Neural cell (in vitro differentiated cells): ENCODE measurements at regions not wholly inside any gene's neighbourhood (a gene's known extent, or its start where the extent isn't known, plus 50 kb on each side); places are given as distances from the start of the nearest gene placed in this dataset.
"Not testable (repeated sequence)": the region's sequence is repeated elsewhere in the genome, so short reads cannot be mapped to it uniquely, and the experiment has no call there.

Experiments
- H2AFZ ChIP-seq: fragments of 200-600, 300-800 bp; sonication (generic), shearing (Covaris generic); 2 replicates; pipeline ENCODE4 v1.6.0; 2014; ENCODE audit warnings: low read depth, mild to moderate bottlenecking, antibody characterized with exemption, low read length, moderate library complexity
- H3F3A ChIP-seq: fragments of 200-600 bp; shearing (Covaris generic); 2 replicates; pipeline ENCODE4 v1.6.1; 2016; ENCODE audit warnings: mild to moderate bottlenecking, moderate library complexity, mixed read lengths, antibody characterized with exemption, low read length; ENCODE audit not compliant: insufficient read depth, poor library complexity, severe bottlenecking
- H3K27ac ChIP-seq: fragments of 200-600, 300-800 bp; sonication (generic), shearing (Covaris generic); 2 replicates; pipeline ENCODE4 v1.5.1; 2014; ENCODE audit warnings: mild to moderate bottlenecking, low read length, moderate library complexity
- H3K27me3 ChIP-seq: fragments of 300-800, 200-600 bp; sonication (generic), shearing (Covaris generic); 2 replicates; pipeline ENCODE4 v1.6.0; 2014; ENCODE audit warnings: mild to moderate bottlenecking, low read depth, low read length, moderate library complexity; ENCODE audit not compliant: insufficient read depth
- H3K36me3 ChIP-seq: fragments of 300-800, 200-600 bp; sonication (generic), shearing (Covaris generic); 2 replicates; pipeline ENCODE4 v1.5.1; 2014; ENCODE audit warnings: mild to moderate bottlenecking, antibody characterized with exemption, low read length, moderate library complexity; ENCODE audit not compliant: insufficient read depth
- H3K4me2 ChIP-seq: fragments of 300-800, 200-600 bp; sonication (generic), shearing (Covaris generic); 2 replicates; pipeline ENCODE4 v1.6.0; 2014; ENCODE audit warnings: mild to moderate bottlenecking, low read length
- H3K4me3 ChIP-seq: fragments of 300-800, 200-600 bp; sonication (generic), shearing (Covaris generic); 2 replicates; pipeline ENCODE4 v1.5.1; 2014; ENCODE audit warnings: mild to moderate bottlenecking, low read length, moderate library complexity
- H3K79me2 ChIP-seq: fragments of 200-600 bp; shearing (Covaris generic); replicated peaks from 2 replicates; pipeline ENCODE4 v1.6.0; 2014; ENCODE audit warnings: mild to moderate bottlenecking, low read length, moderate library complexity; ENCODE audit not compliant: insufficient read depth
- H3K9ac ChIP-seq: fragments of 300-800, 200-600 bp; sonication (generic), shearing (Covaris generic); 2 replicates; pipeline ENCODE4 v1.6.1; 2016; ENCODE audit warnings: mild to moderate bottlenecking, low read length, mixed read lengths
- H3K9me2 ChIP-seq: fragments of 200-600 bp; shearing (Covaris generic); 2 replicates; pipeline ENCODE4 v1.6.1; 2016; ENCODE audit warnings: mild to moderate bottlenecking, low read length, mixed read lengths; ENCODE audit not compliant: insufficient read depth
- H3K9me3 ChIP-seq: fragments of 200-600, 300-800 bp; sonication (generic), shearing (Covaris generic); 2 replicates; pipeline ENCODE4 v1.6.1; 2016; ENCODE audit warnings: mild to moderate bottlenecking, mixed run types, low read length, moderate library complexity, mixed read lengths
- H4K20me1 ChIP-seq: fragments of 200-600 bp; shearing (Covaris generic); 2 replicates; pipeline ENCODE4 v1.6.1; 2016; ENCODE audit warnings: mild to moderate bottlenecking, mixed run types; ENCODE audit not compliant: insufficient read depth
- CTCF ChIP-seq: fragments of 450-650 bp; IDR thresholded peaks from 2 replicates; pipeline ENCODE4 v1.5.1; 2014; ENCODE audit warnings: antibody characterized with exemption, mild to moderate bottlenecking, moderate library complexity; ENCODE audit not compliant: poor library complexity, severe bottlenecking
- EP300 ChIP-seq: fragments of 450-650 bp; conservative IDR thresholded peaks from 2 replicates; pipeline ENCODE4 v1.6.1; 2014; ENCODE audit warnings: antibody characterized with exemption, mild to moderate bottlenecking, moderate library complexity; ENCODE audit not compliant: poor library complexity, severe bottlenecking
- MXI1 ChIP-seq: fragments of 450-650 bp; conservative IDR thresholded peaks from 2 replicates; pipeline ENCODE4 v1.6.1; 2014; ENCODE audit warnings: antibody characterized with exemption, mild to moderate bottlenecking; ENCODE audit not compliant: poor library complexity, severe bottlenecking
- POLR2AphosphoS5 ChIP-seq: IDR thresholded peaks from 2 replicates; pipeline ENCODE4 v1.6.1; 2012
- RAD21 ChIP-seq: fragments of 450-650 bp; conservative IDR thresholded peaks from 2 replicates; pipeline ENCODE4 v1.6.1; 2014; ENCODE audit warnings: antibody characterized with exemption, mild to moderate bottlenecking, moderate library complexity
- REST ChIP-seq: IDR thresholded peaks from 2 replicates; pipeline ENCODE4 v1.6.1; 2012; ENCODE audit warnings: borderline replicate concordance
- SMC3 ChIP-seq: fragments of 450-650 bp; conservative IDR thresholded peaks from 2 replicates; pipeline ENCODE4 v1.6.1; 2014; ENCODE audit warnings: antibody characterized with exemption, mild to moderate bottlenecking, moderate library complexity; ENCODE audit not compliant: poor library complexity
- TAF1 ChIP-seq: IDR thresholded peaks from 2 replicates; pipeline ENCODE4 v1.6.1; 2012; ENCODE audit warnings: low read depth

- no peak overlapping the region for H3K4me3 ChIP-seq
- H3K4me2 ChIP-seq = no peak overlapping the region
- no peaks in the 10 kb centered on the region for H3K27me3 ChIP-seq
- H3K9me2 ChIP-seq = no peaks in the 10 kb centered on the region
- no peaks in the 10 kb centered on the region for H3K36me3 ChIP-seq
- H4K20me1 ChIP-seq = no peaks in the 10 kb centered on the region
- H3F3A ChIP-seq = no peaks in the 10 kb centered on the region
- TF ChIP-seq CTCF = no peak
- H3K9me3 ChIP-seq = no peaks in the 10 kb centered on the region
- H3K79me2 ChIP-seq = no peaks in the 10 kb centered on the region
- H3K27ac ChIP-seq = no peak overlapping the region
- H2AFZ ChIP-seq = no peak overlapping the region
- no peak overlapping the region for H3K9ac ChIP-seq
Measured at GRCh38 chr1:176323472-176323871, 116.4 kb upstream of the COP1 start.

GRCh38 chr1:176315519-176316220, 108.6 kb upstream of the COP1 start:
- Histone ChIP-seq H3K4me2 (no peak overlapping the region), H3F3A (no peaks in the 10 kb centered on the region), H2AFZ (no peak overlapping the region), H3K79me2 (no peaks in the 10 kb centered on the region), H3K4me3 (no peak overlapping the region), H3K9me2 (no peaks in the 10 kb centered on the region), H3K9me3 (no peaks in the 10 kb centered on the region), H3K27me3 (no peaks in the 10 kb centered on the region), H3K9ac (no peak overlapping the region), H3K36me3 (no peaks in the 10 kb centered on the region), H4K20me1 (no peaks in the 10 kb centered on the region), H3K27ac (no peak overlapping the region)
- TF ChIP-seq MXI1 = no peak
- TF ChIP-seq RAD21 = no peak

GRCh38 chr1:176296602-176297001, 89.5 kb upstream of the COP1 start:
- not testable (repeated sequence) for H3K27ac ChIP-seq, H4K20me1 ChIP-seq, H3K4me2 ChIP-seq, H3K79me2 ChIP-seq, H3K27me3 ChIP-seq, H3K9me3 ChIP-seq, H3F3A ChIP-seq, H3K4me3 ChIP-seq, H3K36me3 ChIP-seq, H3K9ac ChIP-seq, H3K9me2 ChIP-seq, H2AFZ ChIP-seq

- H4K20me1 ChIP-seq = no peaks in the 10 kb centered on the region
- H3K9ac ChIP-seq = no peak overlapping the region
- TF ChIP-seq EP300 (no peak), SMC3 (no peak), REST (no peak), POLR2AphosphoS5 (no peak), TAF1 (no peak), MXI1 (no peak), RAD21 (no peak)
- H3K27ac ChIP-seq = no peak overlapping the region
- H3K79me2 ChIP-seq = no peaks in the 10 kb centered on the region
- H3K4me2 ChIP-seq = no peak overlapping the region
- no peaks in the 10 kb centered on the region for H3K36me3 ChIP-seq
- no peaks in the 10 kb centered on the region for H3K27me3 ChIP-seq
- peaks cover 5% of the 10 kb centered on the region for H3K9me3 ChIP-seq
- H3F3A ChIP-seq = no peaks in the 10 kb centered on the region
- H3K4me3 ChIP-seq = no peak overlapping the region
- H2AFZ ChIP-seq = no peak overlapping the region
- no peaks in the 10 kb centered on the region for H3K9me2 ChIP-seq
Measured at GRCh38 chr1:176285996-176286395, 78.9 kb upstream of the COP1 start.
